Parathyroid adenoma (tissue), 2 donors: ENCODE measurements at regions not wholly inside any gene's neighbourhood (a gene's known extent, or its start where the extent isn't known, plus 50 kb on each side); places are given as distances from the start of the nearest gene placed in this dataset.

ENCODE experiments used
- H2AFZ ChIP-seq: fragments of 300-600 bp; sonication (generic); one replicate; pipeline ENCODE4 v1.7.0; 2017; ENCODE audit warnings: antibody characterized with exemption, mild to moderate bottlenecking
- H3K27ac ChIP-seq: fragments of 300-600 bp; sonication (generic); one replicate; pipeline ENCODE4 v1.7.0; 2017
- H3K27me3 ChIP-seq: fragments of 300-600 bp; sonication (generic); one replicate; pipeline ENCODE4 v1.7.0; 2017; ENCODE audit warnings: low read length; ENCODE audit not compliant: control insufficient read depth, insufficient read depth
- H3K36me3 ChIP-seq: fragments of 300-600 bp; sonication (generic); one replicate; pipeline ENCODE4 v1.7.0; 2017; ENCODE audit warnings: low read length; ENCODE audit not compliant: control insufficient read depth, insufficient read depth
- H3K4me1 ChIP-seq: fragments of 300-600 bp; sonication (generic); one replicate; pipeline ENCODE4 v1.7.0; 2017; ENCODE audit warnings: control low read depth
- H3K4me2 ChIP-seq: fragments of 300-600 bp; sonication (generic); one replicate; pipeline ENCODE4 v1.7.0; 2017; ENCODE audit warnings: low read length
- H3K4me3 ChIP-seq: fragments of 300-600 bp; sonication (generic); one replicate; pipeline ENCODE4 v1.7.0; 2017; ENCODE audit warnings: low read depth, low read length
- H3K79me2 ChIP-seq: fragments of 300-600 bp; sonication (generic); one replicate; pipeline ENCODE4 v1.7.0; 2017; ENCODE audit warnings: control low read depth
- H3K9ac ChIP-seq: fragments of 300-600 bp; sonication (generic); one replicate; pipeline ENCODE4 v1.7.0; 2017; ENCODE audit warnings: mild to moderate bottlenecking
- H3K9me3 ChIP-seq: fragments of 300-600 bp; sonication (generic); one replicate; pipeline ENCODE4 v1.7.0; 2017; ENCODE audit warnings: low read length; ENCODE audit not compliant: control insufficient read depth
- CTCF ChIP-seq: fragments of 300-600 bp; sonication (generic); IDR thresholded peaks from one replicate; pipeline ENCODE4 v1.7.0; 2017; ENCODE audit warnings: antibody characterized with exemption, mild to moderate bottlenecking
- donor health status: primary hyperparathyroidism.

GRCh38 chr10:100672199-100672598 lies 73.2 kb upstream of the PAX2 start:
- H3K9me3 ChIP-seq, result no peaks in the 10 kb centered on the region
- peaks cover 8% of the 10 kb centered on the region for H3K27me3 ChIP-seq
- no peaks in the 10 kb centered on the region for H3K4me1 ChIP-seq
- no peak overlapping the region for H2AFZ ChIP-seq
- TF ChIP-seq CTCF, result no peak
- no peak overlapping the region for H3K4me3 ChIP-seq
- no peak overlapping the region for H3K4me2 ChIP-seq
- no peaks in the 10 kb centered on the region for H3K79me2 ChIP-seq
- H3K9ac ChIP-seq, result no peak overlapping the region
- H3K27ac ChIP-seq, result no peak overlapping the region
- no peaks in the 10 kb centered on the region for H3K36me3 ChIP-seq

GRCh38 chr10:100677290-100677945 lies 68.0 kb upstream of the PAX2 start:
- Histone ChIP-seq H3K27ac (no peak overlapping the region), H3K9me3 (no peaks in the 10 kb centered on the region), H3K4me1 (no peaks in the 10 kb centered on the region), H3K36me3 (no peaks in the 10 kb centered on the region), H3K9ac (no peak overlapping the region), H3K79me2 (no peaks in the 10 kb centered on the region), H2AFZ (no peak overlapping the region), H3K4me2 (no peak overlapping the region), H3K27me3 (peaks cover 3% of the 10 kb centered on the region), H3K4me3 (no peak overlapping the region)
- no peak for TF ChIP-seq CTCF

- Histone ChIP-seq H3K27me3 (peaks cover 7% of the 10 kb centered on the region), H3K4me3 (no peak overlapping the region), H3K79me2 (no peaks in the 10 kb centered on the region), H3K9me3 (no peaks in the 10 kb centered on the region), H3K36me3 (no peaks in the 10 kb centered on the region), H3K4me2 (no peak overlapping the region), H3K9ac (no peak overlapping the region), H2AFZ (no peak overlapping the region), H3K27ac (no peak overlapping the region), H3K4me1 (no peaks in the 10 kb centered on the region)
- TF ChIP-seq CTCF, result no peak
These were observed 66.1 kb upstream of the PAX2 start for GRCh38 chr10:100679327-100679726.

GRCh38 chr10:100683004-100683403 lies 62.4 kb upstream of the PAX2 start:
- no peak overlapping the region for H3K4me2 ChIP-seq
- no peaks in the 10 kb centered on the region for H3K4me1 ChIP-seq
- H3K36me3 ChIP-seq, result no peaks in the 10 kb centered on the region
- H3K27ac ChIP-seq, result no peak overlapping the region
- peaks cover 7% of the 10 kb centered on the region for H3K27me3 ChIP-seq
- H3K9ac ChIP-seq, result no peak overlapping the region
- no peak overlapping the region for H3K4me3 ChIP-seq
- no peak overlapping the region for H2AFZ ChIP-seq
- no peaks in the 10 kb centered on the region for H3K79me2 ChIP-seq
- no peaks in the 10 kb centered on the region for H3K9me3 ChIP-seq
- TF ChIP-seq CTCF, result no peak
